Superior temporal gyrus (tissue), 1 donor: ENCODE measurements at regions not wholly inside any gene's neighbourhood (a gene's known extent, or its start where the extent isn't known, plus 50 kb on each side); places are given as distances from the start of the nearest gene placed in this dataset.

Source experiments
- DNase-seq: peaks from one replicate; pipeline ENCODE4 v3.0.0-alpha.2; 2016; ENCODE audit errors: extremely low spot score

- peak; percentile 56 for DNase-seq
These were observed 144.9 kb upstream of the ZNF507 start for GRCh38 chr19:32200312-32201038.

GRCh38 chr19:32201211-32201610, 144.2 kb upstream of the ZNF507 start:
- no peak for DNase-seq

- no peak for DNase-seq
These were observed 143.8 kb upstream of the ZNF507 start for GRCh38 chr19:32201636-32202051.

GRCh38 chr19:32202244-32202643, 143.2 kb upstream of the ZNF507 start:
- DNase-seq: no peak

- no peak for DNase-seq
These were observed 142.2 kb upstream of the ZNF507 start for GRCh38 chr19:32203161-32203560.

GRCh38 chr19:32206065-32206464, 139.3 kb upstream of the ZNF507 start:
- no peak for DNase-seq

- no peak for DNase-seq
These were observed 137.3 kb upstream of the ZNF507 start for GRCh38 chr19:32208060-32208459.

GRCh38 chr19:32219392-32219791, 126.0 kb upstream of the ZNF507 start:
- DNase-seq: no peak

GRCh38 chr19:32219881-32220472, 125.4 kb upstream of the ZNF507 start:
- DNase-seq: no peak

- DNase-seq: no peak
These were observed 124.5 kb upstream of the ZNF507 start for GRCh38 chr19:32220951-32221350.

GRCh38 chr19:32222556-32222955, 122.9 kb upstream of the ZNF507 start:
- no peak for DNase-seq

- no peak for DNase-seq
These were observed 122.3 kb upstream of the ZNF507 start for GRCh38 chr19:32223106-32223505.

- DNase-seq: no peak
These were observed 121.6 kb upstream of the ZNF507 start for GRCh38 chr19:32223595-32224370.

- DNase-seq: peak; percentile 62
These were observed 120.8 kb upstream of the ZNF507 start for GRCh38 chr19:32224371-32225244.

GRCh38 chr19:32227561-32228165, 117.7 kb upstream of the ZNF507 start:
- no peak for DNase-seq

GRCh38 chr19:32230441-32230840, 115.0 kb upstream of the ZNF507 start:
- DNase-seq: no peak

- DNase-seq: no peak
These were observed 114.4 kb upstream of the ZNF507 start for GRCh38 chr19:32231020-32231419.

GRCh38 chr19:32231691-32232090, 113.7 kb upstream of the ZNF507 start:
- no peak for DNase-seq

- DNase-seq: no peak
These were observed 113.0 kb upstream of the ZNF507 start for GRCh38 chr19:32232449-32232848.

GRCh38 chr19:32233091-32233490, 112.3 kb upstream of the ZNF507 start:
- DNase-seq: no peak

GRCh38 chr19:32233885-32234284, 111.5 kb upstream of the ZNF507 start:
- no peak for DNase-seq
